Left ventricle myocardium inferior (tissue), 1 donor: ENCODE measurements at regions not wholly inside any gene's neighbourhood (a gene's known extent, or its start where the extent isn't known, plus 50 kb on each side); places are given as distances from the start of the nearest gene placed in this dataset.

Experiments
- DNase-seq: peaks from one replicate; pipeline ENCODE4 v3.0.0-alpha.2; 2020
- H3K27ac ChIP-seq: fragments of 200-600 bp; replicated peaks from 2 replicates; pipeline ENCODE4 v1.8.0; 2021
- H3K27me3 ChIP-seq: fragments of 200-600 bp; 2 replicates; pipeline ENCODE4 v1.8.0; 2021; ENCODE audit warnings: low read depth
- H3K36me3 ChIP-seq: fragments of 200-600 bp; 2 replicates; pipeline ENCODE4 v1.8.0; 2021
- H3K4me1 ChIP-seq: fragments of 200-600 bp; 2 replicates; pipeline ENCODE4 v1.8.0; 2021
- H3K4me3 ChIP-seq: fragments of 200-600 bp; 2 replicates; pipeline ENCODE4 v1.8.0; 2021; ENCODE audit warnings: mild to moderate bottlenecking, moderate library complexity
- H3K9me3 ChIP-seq: fragments of 200-600 bp; replicated peaks from 2 replicates; pipeline ENCODE4 v1.8.0; 2021
- CTCF ChIP-seq: fragments of 200-600 bp; IDR thresholded peaks from 2 replicates; pipeline ENCODE4 v1.8.0; 2021; ENCODE audit warnings: antibody characterized with exemption, mild to moderate bottlenecking, borderline replicate concordance
- intact Hi-C: fragments of 100-400 bp; cut with micrococcal nuclease; formaldehyde crosslinking; loops from one replicate; pipeline ENCODE4 v1.11.0; 2022
- donor health status: DM: no; HTN: yes; CAD: no; lungs with severe emphysema.

DNA sequence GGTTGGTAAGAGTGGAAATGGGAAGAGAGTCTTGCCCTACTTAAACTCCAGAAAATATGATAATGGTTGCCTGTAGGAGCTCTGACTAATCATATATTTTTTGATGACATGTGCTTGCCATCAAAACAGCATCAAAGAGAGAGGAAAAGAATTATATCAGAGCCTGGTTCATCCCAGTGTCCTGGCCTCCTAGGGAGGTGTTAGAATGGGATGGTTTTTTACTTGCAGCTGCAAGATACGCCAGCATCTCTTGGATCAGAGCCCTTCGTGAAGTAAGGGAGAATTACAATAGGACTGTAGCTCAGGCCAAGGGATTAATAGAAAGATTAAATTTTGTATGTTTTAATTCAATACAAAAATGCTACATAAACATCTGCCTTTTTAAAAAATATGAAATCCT, 177.6 kb upstream of the HDAC9 start:
- intact Hi-C loops = no loop called here
- TF ChIP-seq CTCF = no peak
- Histone ChIP-seq H3K27me3 (no peaks in the 10 kb centered on the region), H3K4me3 (no peak overlapping the region), H3K36me3 (no peaks in the 10 kb centered on the region), H3K9me3 (no peaks in the 10 kb centered on the region), H3K27ac (no peak overlapping the region), H3K4me1 (peaks cover 36% of the 10 kb centered on the region)
- no peak for DNase-seq

DNA sequence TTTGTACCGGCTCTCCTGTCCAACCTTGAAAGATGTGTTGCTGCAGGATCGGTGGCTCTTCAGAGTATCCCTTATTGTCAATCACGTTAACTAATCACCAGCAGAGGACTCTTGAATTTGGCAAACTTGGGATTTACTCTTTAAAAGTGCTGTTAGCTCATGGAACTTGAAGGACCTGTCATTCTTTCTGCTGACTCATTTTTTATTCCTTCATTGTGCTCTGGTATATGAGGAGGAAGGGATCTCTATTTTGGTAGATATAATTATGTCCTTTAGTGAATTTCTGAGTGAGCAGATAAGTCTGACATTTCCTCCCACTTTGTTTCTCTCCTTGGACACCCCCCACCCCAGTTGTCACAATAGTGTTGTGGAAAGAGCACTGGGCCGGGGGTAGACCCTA, 175.1 kb upstream of the HDAC9 start:
- Histone ChIP-seq H3K27me3 (no peaks in the 10 kb centered on the region), H3K36me3 (no peaks in the 10 kb centered on the region), H3K4me1 (peaks cover 22% of the 10 kb centered on the region), H3K9me3 (no peaks in the 10 kb centered on the region), H3K4me3 (no peak overlapping the region), H3K27ac (no peak overlapping the region)
- no peak for TF ChIP-seq CTCF
- no peak for DNase-seq
- intact Hi-C loops = no loop called here

DNA sequence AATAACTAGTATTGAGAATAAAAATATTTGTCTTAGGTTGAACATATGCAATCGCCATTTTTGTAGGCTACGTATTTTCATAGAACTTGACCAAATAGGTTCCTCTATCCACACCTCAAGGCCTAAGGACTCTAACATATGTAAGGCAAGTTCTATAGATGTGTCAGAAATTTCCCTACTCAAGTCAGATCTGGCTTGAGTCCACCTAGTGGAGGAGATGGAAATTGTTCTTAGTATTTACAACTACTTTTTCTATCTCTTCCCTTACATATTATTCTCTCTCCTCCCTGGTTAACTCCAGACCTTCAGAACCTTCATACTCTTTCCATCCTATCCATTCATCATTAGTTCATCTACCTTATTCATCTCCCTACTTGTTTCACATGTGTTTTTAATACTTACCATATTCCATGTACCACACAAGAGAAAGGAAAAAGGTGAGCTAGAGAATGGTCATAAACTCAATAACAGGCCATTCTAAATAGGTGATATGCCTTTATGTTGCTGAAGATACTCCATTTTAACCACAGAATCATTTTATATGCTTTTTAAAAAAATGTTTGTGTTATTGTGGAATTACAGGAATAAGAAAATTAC, 174.5 kb upstream of the HDAC9 start:
- peak; percentile 59 for TF ChIP-seq CTCF
- Histone ChIP-seq H3K27me3 (no peaks in the 10 kb centered on the region), H3K4me1 (peaks cover 16% of the 10 kb centered on the region), H3K4me3 (no peak overlapping the region), H3K27ac (no peak overlapping the region), H3K36me3 (no peaks in the 10 kb centered on the region), H3K9me3 (no peaks in the 10 kb centered on the region)
- DNase-seq = no peak
- intact Hi-C loops = no loop called here

DNA sequence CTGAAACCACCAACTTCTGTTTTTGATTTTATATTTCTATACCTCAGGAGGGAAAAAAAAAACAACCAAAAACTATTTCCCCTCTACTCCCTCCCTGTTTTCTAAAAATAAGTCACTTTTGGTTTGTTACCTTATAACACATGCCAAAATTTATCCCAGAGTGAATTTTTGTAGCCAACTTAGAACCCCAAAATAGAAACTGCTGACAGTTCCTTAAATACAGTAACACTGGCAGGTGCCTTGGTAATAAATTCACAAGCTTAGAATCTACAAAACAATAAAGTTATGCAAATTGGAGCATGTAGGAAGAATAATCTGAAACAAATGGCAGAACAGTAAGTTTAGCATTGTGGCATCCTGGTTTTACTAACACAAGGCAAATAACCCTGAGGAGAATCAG, 165.0 kb upstream of the HDAC9 start:
- H3K4me1 ChIP-seq = peaks cover 9% of the 10 kb centered on the region
- intact Hi-C loops = no loop called here
- no peak overlapping the region for H3K27ac ChIP-seq
- no peak for TF ChIP-seq CTCF
- no peaks in the 10 kb centered on the region for H3K9me3 ChIP-seq
- H3K4me3 ChIP-seq = no peak overlapping the region
- no peaks in the 10 kb centered on the region for H3K36me3 ChIP-seq
- H3K27me3 ChIP-seq = no peaks in the 10 kb centered on the region
- no peak for DNase-seq

DNA sequence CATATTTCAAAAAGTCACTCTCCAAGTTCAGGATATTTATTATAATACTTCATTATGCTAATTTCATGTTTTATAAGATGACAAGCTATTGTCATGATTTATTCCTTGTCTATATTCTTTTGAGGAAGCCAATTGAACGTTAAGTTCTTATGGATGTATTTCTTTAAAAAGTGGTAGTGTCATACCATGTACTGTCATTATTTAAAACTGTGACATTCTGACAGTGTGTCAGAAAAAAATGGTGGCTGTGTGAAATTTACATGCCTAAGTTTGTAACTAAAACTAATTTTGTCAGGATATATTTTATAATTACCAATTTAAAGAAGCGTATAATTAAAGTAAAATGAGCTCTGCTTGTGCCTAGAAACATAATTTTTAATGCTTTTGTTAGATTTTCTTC, 158.9 kb upstream of the HDAC9 start:
- Histone ChIP-seq H3K4me1 (peaks cover 9% of the 10 kb centered on the region), H3K27ac (no peak overlapping the region), H3K27me3 (no peaks in the 10 kb centered on the region), H3K9me3 (peaks cover 19% of the 10 kb centered on the region), H3K4me3 (no peak overlapping the region), H3K36me3 (no peaks in the 10 kb centered on the region)
- TF ChIP-seq CTCF = no peak
- no peak for DNase-seq
- intact Hi-C loops = no loop called here
